NB4 (cell line): ENCODE measurements at regions not wholly inside any gene's neighbourhood (a gene's known extent, or its start where the extent isn't known, plus 50 kb on each side); places are given as distances from the start of the nearest gene placed in this dataset.

Experiments
- DNase-seq: peaks from one replicate; pipeline ENCODE4 v3.0.0; 2010; ENCODE audit warnings: low read depth
- H3K4me3 ChIP-seq: one replicate; pipeline ENCODE4 v1.5.1; 2011; ENCODE audit warnings: mild to moderate bottlenecking, low read depth, low read length, moderate library complexity
- MYC ChIP-seq: IDR thresholded peaks from 2 replicates; pipeline ENCODE4 v1.6.1; 2011; ENCODE audit warnings: low read depth, low read length
- POLR2A ChIP-seq: IDR thresholded peaks from 2 replicates; pipeline ENCODE4 v1.6.1; 2011; ENCODE audit warnings: mild to moderate bottlenecking; ENCODE audit not compliant: insufficient read length; ENCODE audit errors: extremely low read depth
- TF ChIP-seq, protein P1 (sequence below): IDR thresholded peaks from one replicate; pipeline ENCODE4 v1.5.1; 2012; ENCODE audit warnings: low read depth, low read length
- TF ChIP-seq, protein P2 (sequence below): IDR thresholded peaks from 2 replicates; pipeline ENCODE4 v1.6.1; 2011; ENCODE audit warnings: low read depth, low read length

DNA sequence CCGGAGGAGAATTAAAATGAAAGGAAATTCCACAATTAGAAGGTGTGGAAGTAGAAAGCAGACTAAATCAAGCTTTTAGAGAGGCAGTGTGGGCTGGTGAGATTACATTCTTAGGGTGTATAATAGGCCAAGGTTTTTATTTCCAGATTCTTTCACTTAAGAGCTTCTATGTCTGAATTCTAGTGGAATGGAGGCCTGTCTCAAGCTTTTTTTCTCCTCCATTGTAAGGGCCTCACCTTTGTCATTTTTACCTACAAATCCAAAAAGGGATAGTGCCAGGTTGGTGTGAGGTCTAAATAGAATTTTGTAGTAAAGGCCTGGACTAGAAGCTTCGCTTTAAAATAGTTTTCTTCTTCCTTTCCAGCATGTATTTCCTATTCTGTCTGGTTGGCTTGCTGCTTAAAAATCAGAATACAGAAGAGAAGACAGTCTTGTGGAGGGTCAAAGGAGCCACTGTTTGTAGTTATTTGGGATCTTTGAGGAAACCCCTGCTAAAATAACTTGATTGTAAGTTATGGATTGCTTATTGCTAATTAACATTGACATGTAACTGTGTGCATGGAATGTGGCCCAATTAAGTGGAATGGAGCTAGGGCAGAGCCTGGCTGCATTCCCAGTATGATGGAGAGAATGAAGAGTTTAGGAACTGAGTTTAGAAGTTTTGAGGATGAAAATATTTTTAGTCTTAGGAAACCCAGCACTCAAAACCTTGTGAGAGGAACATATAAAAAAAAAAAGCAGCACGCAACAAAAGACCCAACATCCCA, 162.5 kb upstream of the B3GALT2 start:
- no peak overlapping the region for H3K4me3 ChIP-seq
- no peak for DNase-seq
- TF ChIP-seq, protein P1, sequence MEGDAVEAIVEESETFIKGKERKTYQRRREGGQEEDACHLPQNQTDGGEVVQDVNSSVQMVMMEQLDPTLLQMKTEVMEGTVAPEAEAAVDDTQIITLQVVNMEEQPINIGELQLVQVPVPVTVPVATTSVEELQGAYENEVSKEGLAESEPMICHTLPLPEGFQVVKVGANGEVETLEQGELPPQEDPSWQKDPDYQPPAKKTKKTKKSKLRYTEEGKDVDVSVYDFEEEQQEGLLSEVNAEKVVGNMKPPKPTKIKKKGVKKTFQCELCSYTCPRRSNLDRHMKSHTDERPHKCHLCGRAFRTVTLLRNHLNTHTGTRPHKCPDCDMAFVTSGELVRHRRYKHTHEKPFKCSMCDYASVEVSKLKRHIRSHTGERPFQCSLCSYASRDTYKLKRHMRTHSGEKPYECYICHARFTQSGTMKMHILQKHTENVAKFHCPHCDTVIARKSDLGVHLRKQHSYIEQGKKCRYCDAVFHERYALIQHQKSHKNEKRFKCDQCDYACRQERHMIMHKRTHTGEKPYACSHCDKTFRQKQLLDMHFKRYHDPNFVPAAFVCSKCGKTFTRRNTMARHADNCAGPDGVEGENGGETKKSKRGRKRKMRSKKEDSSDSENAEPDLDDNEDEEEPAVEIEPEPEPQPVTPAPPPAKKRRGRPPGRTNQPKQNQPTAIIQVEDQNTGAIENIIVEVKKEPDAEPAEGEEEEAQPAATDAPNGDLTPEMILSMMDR: no peak
- TF ChIP-seq, protein P2, sequence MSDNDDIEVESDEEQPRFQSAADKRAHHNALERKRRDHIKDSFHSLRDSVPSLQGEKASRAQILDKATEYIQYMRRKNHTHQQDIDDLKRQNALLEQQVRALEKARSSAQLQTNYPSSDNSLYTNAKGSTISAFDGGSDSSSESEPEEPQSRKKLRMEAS: no peak
- TF ChIP-seq MYC: no peak
- TF ChIP-seq POLR2A: no peak

DNA sequence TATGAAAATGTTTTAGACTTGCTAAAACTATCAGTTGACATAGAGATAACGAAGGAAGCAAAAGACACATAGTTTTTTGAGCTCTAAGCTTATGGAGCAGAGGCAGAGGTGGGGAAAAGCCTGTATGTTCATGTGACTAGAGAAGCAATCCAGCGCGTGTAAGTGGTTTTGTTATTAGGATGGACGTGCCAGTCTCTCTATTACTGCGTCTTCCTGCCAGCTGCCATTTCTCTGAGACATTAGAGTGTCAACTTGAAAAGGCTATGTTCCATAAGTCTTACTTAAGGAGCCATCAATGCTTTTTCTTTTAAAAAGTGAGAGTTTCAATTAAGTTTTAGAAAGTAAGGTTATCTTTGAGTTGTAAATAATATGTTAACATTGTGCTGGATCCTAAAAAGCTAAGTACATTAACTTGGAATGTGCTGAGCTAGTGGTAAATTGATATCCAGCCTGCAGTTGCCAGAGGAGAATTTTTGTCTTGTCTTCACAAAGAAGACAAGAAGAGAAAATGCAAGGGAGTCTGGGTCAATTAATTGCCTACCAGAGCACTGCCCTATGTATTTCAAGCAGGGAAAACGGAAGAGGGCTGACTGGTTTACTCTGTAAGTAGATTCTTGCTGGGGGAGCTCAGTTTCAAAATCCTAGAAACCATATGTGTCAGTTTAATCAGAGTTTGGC, 161.8 kb upstream of the B3GALT2 start:
- DNase-seq: no peak
- H3K4me3 ChIP-seq: no peak overlapping the region
- no peak for TF ChIP-seq MYC
- TF ChIP-seq POLR2A: no peak
- TF ChIP-seq, protein P2: no peak
- TF ChIP-seq, protein P1: no peak

DNA sequence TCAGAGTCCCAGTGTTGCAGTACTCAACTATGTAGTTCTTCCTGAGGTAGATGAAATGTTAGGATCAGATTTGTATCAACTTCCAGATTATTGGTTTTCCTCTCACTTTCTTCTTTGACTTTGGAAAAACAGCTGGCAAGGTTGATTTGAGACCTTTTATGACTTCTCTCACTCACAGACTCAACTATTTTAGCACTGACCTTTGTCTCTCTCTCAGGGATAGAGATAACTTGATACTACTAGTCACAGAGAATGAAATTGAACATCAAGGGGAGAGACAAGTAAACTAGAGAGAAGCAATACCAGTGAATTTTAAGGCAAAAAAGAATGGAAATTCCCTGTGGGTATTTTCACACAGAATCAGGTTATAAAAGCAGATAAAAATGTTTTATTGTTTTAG, 159.7 kb upstream of the B3GALT2 start:
- DNase-seq: no peak
- TF ChIP-seq, protein P1: no peak
- TF ChIP-seq, protein P2: no peak
- TF ChIP-seq MYC (no peak), POLR2A (no peak)
- no peak overlapping the region for H3K4me3 ChIP-seq

DNA sequence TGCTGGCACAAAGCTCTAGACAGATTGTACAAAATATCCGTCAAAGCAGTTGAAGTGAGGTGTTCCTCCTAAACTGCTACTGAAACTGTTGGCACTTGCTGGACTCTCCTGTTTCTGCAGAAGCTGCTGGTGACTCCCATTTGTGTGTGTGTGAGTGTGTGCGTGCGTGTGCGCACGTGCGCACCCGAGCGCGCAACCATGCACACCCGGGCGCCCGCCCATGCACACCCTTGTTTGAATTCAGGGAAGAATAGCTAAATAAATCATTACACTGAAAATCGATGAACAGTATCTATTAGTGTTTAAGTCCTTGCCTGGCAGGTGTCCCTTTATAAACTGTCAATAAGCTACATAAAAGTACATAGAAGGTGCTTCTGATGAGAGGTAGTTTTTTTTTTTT, 156.4 kb upstream of the B3GALT2 start:
- TF ChIP-seq, protein P1: no peak
- no peak for TF ChIP-seq POLR2A
- no peak for TF ChIP-seq MYC
- DNase-seq: no peak
- H3K4me3 ChIP-seq: no peak overlapping the region

DNA sequence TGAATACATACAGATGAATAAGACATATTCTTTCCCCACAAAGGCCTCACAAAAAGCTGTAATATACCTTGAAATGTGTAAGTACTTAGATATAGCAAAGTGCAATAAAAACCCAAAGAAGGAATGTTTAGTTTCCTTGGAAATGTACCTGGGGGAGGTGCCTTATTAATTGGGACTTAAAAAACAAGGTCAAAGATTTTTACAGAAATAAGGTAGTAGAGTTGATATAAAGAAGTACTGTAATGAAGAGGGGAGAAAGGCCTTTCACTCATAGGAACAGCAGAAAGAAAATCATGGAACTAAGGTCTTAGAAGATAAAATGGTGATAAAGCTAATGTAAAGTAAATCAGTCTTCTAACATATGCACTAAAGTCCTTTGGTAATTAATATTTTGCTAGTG, 153.9 kb upstream of the B3GALT2 start:
- no peak overlapping the region for H3K4me3 ChIP-seq
- DNase-seq: no peak
- TF ChIP-seq, protein P2: no peak
- no peak for TF ChIP-seq MYC
- TF ChIP-seq, protein P1: no peak
- no peak for TF ChIP-seq POLR2A
